GM12878 (cell line): ENCODE measurements at regions not wholly inside any gene's neighbourhood (a gene's known extent, or its start where the extent isn't known, plus 50 kb on each side); places are given as distances from the start of the nearest gene placed in this dataset.

Experiments used
- CHD4 ChIP-seq: fragments of 200-600 bp; sonication (generic); IDR thresholded peaks from 2 replicates; pipeline ENCODE4 v1.6.1; 2016; ENCODE audit warnings: mild to moderate bottlenecking
- CREB1 ChIP-seq: IDR thresholded peaks from 2 replicates; pipeline ENCODE4 v1.6.1; 2012; ENCODE audit warnings: low read depth, mild to moderate bottlenecking, inconsistent platforms
- HDAC6 ChIP-seq: fragments of 200-600 bp; sonication (generic); IDR thresholded peaks from one replicate; pipeline ENCODE4 v1.8.0; 2017; ENCODE audit warnings: antibody characterized with exemption; ENCODE audit not compliant: unreplicated experiment
- LARP7 ChIP-seq: fragments of 450-650 bp; IDR thresholded peaks from 2 replicates; pipeline ENCODE4 v1.6.1; 2017; ENCODE audit warnings: mild to moderate bottlenecking
- MXI1 ChIP-seq: fragments of 150-350 bp; IDR thresholded peaks from 2 replicates; pipeline ENCODE4 v1.6.1; 2011; ENCODE audit warnings: low read depth, mild to moderate bottlenecking, inconsistent platforms, low read length, improper control_type of control experiment
- MYB ChIP-seq: fragments of 150-350 bp; IDR thresholded peaks from 2 replicates; pipeline ENCODE4 v1.6.1; 2014; ENCODE audit warnings: mild to moderate bottlenecking, low read depth, low read length, borderline replicate concordance
- PAX8 ChIP-seq: fragments of 450-650 bp; IDR thresholded peaks from 2 replicates; pipeline ENCODE4 v1.6.1; 2017; ENCODE audit warnings: mild to moderate bottlenecking, moderate library complexity
- RFX5 ChIP-seq: IDR thresholded peaks from 2 replicates; pipeline ENCODE4 v1.6.1; 2011; ENCODE audit warnings: low read depth, low read length, improper control_type of control experiment
- TCF7 ChIP-seq: IDR thresholded peaks from 2 replicates; pipeline ENCODE4 v1.6.1; 2014; ENCODE audit warnings: antibody characterized with exemption, borderline replicate concordance
- WRNIP1 ChIP-seq: IDR thresholded peaks from 2 replicates; pipeline ENCODE4 v1.6.1; 2011; ENCODE audit warnings: low read depth, low read length, improper control_type of control experiment, borderline replicate concordance
- YBX1 ChIP-seq: fragments of 450-650 bp; IDR thresholded peaks from 2 replicates; pipeline ENCODE4 v1.6.1; 2016; ENCODE audit warnings: antibody characterized with exemption
- TF ChIP-seq, protein P1 (sequence below): fragments of 450-650 bp; IDR thresholded peaks from 2 replicates; pipeline ENCODE4 v1.6.1; 2018; ENCODE audit warnings: borderline replicate concordance, mild to moderate bottlenecking; ENCODE audit not compliant: partially characterized antibody
- TF ChIP-seq, protein P2 (sequence below): fragments of 450-650 bp; formaldehyde crosslinking; IDR thresholded peaks from 2 replicates; pipeline ENCODE4 v1.5.0; 2022; ENCODE audit warnings: mild to moderate bottlenecking, missing genetic modification characterization
- TF ChIP-seq, protein P3 (sequence below): fragments of 450-650 bp; IDR thresholded peaks from 2 replicates; pipeline ENCODE4 v1.6.1; 2017; ENCODE audit warnings: mild to moderate bottlenecking, moderate library complexity
- TF ChIP-seq, protein P4 (sequence below): fragments of 450-650 bp; IDR thresholded peaks from 2 replicates; pipeline ENCODE4 v1.6.1; 2016; ENCODE audit warnings: mild to moderate bottlenecking

DNA sequence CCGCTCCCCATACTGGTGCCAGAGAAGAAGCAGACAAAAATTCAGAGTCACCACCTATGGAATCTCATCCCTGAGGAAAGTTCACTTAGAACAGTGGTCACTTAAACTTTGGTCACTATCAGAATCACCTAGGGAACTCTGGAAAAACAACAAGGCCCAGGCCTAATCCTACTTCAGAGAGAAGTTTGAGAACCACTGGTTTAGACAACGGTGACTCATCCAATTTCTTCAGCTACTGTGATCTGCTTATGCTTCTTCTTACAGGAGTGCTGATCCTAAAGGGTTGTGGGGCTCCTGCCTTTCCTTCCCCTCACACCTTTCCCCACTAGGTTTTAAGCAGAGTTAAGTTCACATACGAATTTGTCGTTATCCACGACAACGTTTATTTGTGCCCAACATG is 194.7 kb upstream of the KLF4 start (continued):
- TF ChIP-seq, protein P1, sequence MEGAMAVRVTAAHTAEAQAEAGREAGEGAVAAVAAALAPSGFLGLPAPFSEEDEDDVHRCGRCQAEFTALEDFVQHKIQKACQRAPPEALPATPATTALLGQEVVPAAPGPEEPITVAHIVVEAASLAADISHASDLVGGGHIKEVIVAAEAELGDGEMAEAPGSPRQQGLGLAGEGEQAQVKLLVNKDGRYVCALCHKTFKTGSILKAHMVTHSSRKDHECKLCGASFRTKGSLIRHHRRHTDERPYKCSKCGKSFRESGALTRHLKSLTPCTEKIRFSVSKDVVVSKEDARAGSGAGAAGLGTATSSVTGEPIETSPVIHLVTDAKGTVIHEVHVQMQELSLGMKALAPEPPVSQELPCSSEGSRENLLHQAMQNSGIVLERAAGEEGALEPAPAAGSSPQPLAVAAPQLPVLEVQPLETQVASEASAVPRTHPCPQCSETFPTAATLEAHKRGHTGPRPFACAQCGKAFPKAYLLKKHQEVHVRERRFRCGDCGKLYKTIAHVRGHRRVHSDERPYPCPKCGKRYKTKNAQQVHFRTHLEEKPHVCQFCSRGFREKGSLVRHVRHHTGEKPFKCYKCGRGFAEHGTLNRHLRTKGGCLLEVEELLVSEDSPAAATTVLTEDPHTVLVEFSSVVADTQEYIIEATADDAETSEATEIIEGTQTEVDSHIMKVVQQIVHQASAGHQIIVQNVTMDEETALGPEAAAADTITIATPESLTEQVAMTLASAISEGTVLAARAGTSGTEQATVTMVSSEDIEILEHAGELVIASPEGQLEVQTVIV, result no peak
- TF ChIP-seq RFX5, result no peak
- TF ChIP-seq HDAC6, result no peak
- no peak for TF ChIP-seq YBX1
- TF ChIP-seq, protein P2, sequence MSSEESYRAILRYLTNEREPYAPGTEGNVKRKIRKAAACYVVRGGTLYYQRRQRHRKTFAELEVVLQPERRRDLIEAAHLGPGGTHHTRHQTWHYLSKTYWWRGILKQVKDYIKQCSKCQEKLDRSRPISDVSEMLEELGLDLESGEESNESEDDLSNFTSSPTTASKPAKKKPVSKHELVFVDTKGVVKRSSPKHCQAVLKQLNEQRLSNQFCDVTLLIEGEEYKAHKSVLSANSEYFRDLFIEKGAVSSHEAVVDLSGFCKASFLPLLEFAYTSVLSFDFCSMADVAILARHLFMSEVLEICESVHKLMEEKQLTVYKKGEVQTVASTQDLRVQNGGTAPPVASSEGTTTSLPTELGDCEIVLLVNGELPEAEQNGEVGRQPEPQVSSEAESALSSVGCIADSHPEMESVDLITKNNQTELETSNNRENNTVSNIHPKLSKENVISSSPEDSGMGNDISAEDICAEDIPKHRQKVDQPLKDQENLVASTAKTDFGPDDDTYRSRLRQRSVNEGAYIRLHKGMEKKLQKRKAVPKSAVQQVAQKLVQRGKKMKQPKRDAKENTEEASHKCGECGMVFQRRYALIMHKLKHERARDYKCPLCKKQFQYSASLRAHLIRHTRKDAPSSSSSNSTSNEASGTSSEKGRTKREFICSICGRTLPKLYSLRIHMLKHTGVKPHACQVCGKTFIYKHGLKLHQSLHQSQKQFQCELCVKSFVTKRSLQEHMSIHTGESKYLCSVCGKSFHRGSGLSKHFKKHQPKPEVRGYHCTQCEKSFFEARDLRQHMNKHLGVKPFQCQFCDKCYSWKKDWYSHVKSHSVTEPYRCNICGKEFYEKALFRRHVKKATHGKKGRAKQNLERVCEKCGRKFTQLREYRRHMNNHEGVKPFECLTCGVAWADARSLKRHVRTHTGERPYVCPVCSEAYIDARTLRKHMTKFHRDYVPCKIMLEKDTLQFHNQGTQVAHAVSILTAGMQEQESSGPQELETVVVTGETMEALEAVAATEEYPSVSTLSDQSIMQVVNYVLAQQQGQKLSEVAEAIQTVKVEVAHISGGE (CRISPR knock-in tag), result no peak
- no peak for TF ChIP-seq PAX8
- TF ChIP-seq MXI1, result no peak
- TF ChIP-seq CREB1, result no peak
- TF ChIP-seq, protein P3, sequence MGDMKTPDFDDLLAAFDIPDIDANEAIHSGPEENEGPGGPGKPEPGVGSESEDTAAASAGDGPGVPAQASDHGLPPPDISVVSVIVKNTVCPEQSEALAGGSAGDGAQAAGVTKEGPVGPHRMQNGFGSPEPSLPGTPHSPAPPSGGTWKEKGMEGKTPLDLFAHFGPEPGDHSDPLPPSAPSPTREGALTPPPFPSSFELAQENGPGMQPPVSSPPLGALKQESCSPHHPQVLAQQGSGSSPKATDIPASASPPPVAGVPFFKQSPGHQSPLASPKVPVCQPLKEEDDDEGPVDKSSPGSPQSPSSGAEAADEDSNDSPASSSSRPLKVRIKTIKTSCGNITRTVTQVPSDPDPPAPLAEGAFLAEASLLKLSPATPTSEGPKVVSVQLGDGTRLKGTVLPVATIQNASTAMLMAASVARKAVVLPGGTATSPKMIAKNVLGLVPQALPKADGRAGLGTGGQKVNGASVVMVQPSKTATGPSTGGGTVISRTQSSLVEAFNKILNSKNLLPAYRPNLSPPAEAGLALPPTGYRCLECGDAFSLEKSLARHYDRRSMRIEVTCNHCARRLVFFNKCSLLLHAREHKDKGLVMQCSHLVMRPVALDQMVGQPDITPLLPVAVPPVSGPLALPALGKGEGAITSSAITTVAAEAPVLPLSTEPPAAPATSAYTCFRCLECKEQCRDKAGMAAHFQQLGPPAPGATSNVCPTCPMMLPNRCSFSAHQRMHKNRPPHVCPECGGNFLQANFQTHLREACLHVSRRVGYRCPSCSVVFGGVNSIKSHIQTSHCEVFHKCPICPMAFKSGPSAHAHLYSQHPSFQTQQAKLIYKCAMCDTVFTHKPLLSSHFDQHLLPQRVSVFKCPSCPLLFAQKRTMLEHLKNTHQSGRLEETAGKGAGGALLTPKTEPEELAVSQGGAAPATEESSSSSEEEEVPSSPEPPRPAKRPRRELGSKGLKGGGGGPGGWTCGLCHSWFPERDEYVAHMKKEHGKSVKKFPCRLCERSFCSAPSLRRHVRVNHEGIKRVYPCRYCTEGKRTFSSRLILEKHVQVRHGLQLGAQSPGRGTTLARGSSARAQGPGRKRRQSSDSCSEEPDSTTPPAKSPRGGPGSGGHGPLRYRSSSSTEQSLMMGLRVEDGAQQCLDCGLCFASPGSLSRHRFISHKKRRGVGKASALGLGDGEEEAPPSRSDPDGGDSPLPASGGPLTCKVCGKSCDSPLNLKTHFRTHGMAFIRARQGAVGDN, result no peak
- TF ChIP-seq LARP7, result no peak
- no peak for TF ChIP-seq CHD4
- TF ChIP-seq MYB, result no peak
- TF ChIP-seq, protein P4, sequence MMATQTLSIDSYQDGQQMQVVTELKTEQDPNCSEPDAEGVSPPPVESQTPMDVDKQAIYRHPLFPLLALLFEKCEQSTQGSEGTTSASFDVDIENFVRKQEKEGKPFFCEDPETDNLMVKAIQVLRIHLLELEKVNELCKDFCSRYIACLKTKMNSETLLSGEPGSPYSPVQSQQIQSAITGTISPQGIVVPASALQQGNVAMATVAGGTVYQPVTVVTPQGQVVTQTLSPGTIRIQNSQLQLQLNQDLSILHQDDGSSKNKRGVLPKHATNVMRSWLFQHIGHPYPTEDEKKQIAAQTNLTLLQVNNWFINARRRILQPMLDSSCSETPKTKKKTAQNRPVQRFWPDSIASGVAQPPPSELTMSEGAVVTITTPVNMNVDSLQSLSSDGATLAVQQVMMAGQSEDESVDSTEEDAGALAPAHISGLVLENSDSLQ, result no peak
- TF ChIP-seq TCF7, result no peak
- TF ChIP-seq WRNIP1, result no peak
